ENCODE measurements at regions not wholly inside any gene's neighbourhood (a gene's known extent, or its start where the extent isn't known, plus 50 kb on each side); places are given as distances from the start of the nearest gene placed in this dataset.
"Not testable (repeated sequence)": the region's sequence is repeated elsewhere in the genome, so short reads cannot be mapped to it uniquely, and the experiment has no call there.

DNA sequence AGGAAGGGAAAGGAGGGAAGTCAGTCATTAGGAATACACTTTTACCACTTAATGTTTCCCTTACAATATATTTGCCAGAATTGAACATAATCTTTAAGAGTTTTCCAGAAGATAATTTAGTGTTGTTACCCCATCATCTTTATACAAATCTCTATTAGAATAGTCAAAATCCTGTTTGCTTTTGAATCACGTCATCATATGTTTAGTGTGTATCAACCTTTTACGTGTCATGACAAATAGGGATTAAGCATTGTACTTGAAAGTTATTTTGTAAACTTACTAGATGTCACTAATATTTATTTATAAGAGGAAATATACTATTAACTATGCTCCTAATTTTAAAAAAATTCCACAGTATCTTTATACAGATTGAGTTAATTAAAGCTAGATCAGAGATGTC, 1899.5 kb downstream of the MAT2B start:
- Histone ChIP-seq H3K9ac (ENCODE audit: low read length) (no peak overlapping the region), H3K27ac (ENCODE audit: low read depth, low read length) (no peak overlapping the region), H3K79me2 (ENCODE audit: insufficient read depth, low read length) (no peaks in the 10 kb centered on the region), H3F3A (ENCODE audit: insufficient read depth) (no peaks in the 10 kb centered on the region), H2AFZ (ENCODE audit: low read depth, low read length, severe bottlenecking) (no peak overlapping the region), H3K9me3 (ENCODE audit: insufficient read depth, low read length) (no peaks in the 10 kb centered on the region), H4K20me1 (ENCODE audit: low read depth, low read length) (no peaks in the 10 kb centered on the region), H3K4me2 (ENCODE audit: low read depth, low read length, poor library complexity, severe bottlenecking) (no peak overlapping the region), H3K9me2 (replicated peaks; ENCODE audit: insufficient read depth, low read length) (no peaks in the 10 kb centered on the region), H3K4me3 (ENCODE audit: insufficient read depth, low read length, poor library complexity, severe bottlenecking) (no peak overlapping the region), H3K27me3 (ENCODE audit: low read length) (no peaks in the 10 kb centered on the region), H3K36me3 (ENCODE audit: low read length) (no peaks in the 10 kb centered on the region)
- no peak for TF ChIP-seq CTCF (IDR thresholded peaks at IDR 0.05; ENCODE audit: insufficient read depth, low read length, poor library complexity, severe bottlenecking)
- TF ChIP-seq EZH2phosphoT487 (conservative IDR thresholded peaks at IDR 0.05; ENCODE audit: low read length), result no peak

GRCh38 chr5:165405340-165405739, 1899.9 kb downstream of the MAT2B start:
- no peak overlapping the region for H3K4me2 ChIP-seq (ENCODE audit: low read depth, low read length, poor library complexity, severe bottlenecking)
- H3K4me3 ChIP-seq (ENCODE audit: insufficient read depth, low read length, poor library complexity, severe bottlenecking), result no peak overlapping the region
- H3K9me3 ChIP-seq (ENCODE audit: insufficient read depth, low read length), result no peaks in the 10 kb centered on the region
- no peak overlapping the region for H3K27ac ChIP-seq (ENCODE audit: low read depth, low read length)
- H3K36me3 ChIP-seq (ENCODE audit: low read length), result no peaks in the 10 kb centered on the region
- no peaks in the 10 kb centered on the region for H3F3A ChIP-seq (ENCODE audit: insufficient read depth)
- H4K20me1 ChIP-seq (ENCODE audit: low read depth, low read length), result no peaks in the 10 kb centered on the region
- no peak overlapping the region for H3K9ac ChIP-seq (ENCODE audit: low read length)
- no peaks in the 10 kb centered on the region for H3K9me2 ChIP-seq (replicated peaks; ENCODE audit: insufficient read depth, low read length)
- H3K79me2 ChIP-seq (ENCODE audit: insufficient read depth, low read length), result no peaks in the 10 kb centered on the region
- H3K27me3 ChIP-seq (ENCODE audit: low read length), result no peaks in the 10 kb centered on the region
- TF ChIP-seq CTCF (IDR thresholded peaks at IDR 0.05; ENCODE audit: insufficient read depth, low read length, poor library complexity, severe bottlenecking) (no peak), EZH2phosphoT487 (conservative IDR thresholded peaks at IDR 0.05; ENCODE audit: low read length) (no peak)
- no peak overlapping the region for H2AFZ ChIP-seq (ENCODE audit: low read depth, low read length, severe bottlenecking)

DNA sequence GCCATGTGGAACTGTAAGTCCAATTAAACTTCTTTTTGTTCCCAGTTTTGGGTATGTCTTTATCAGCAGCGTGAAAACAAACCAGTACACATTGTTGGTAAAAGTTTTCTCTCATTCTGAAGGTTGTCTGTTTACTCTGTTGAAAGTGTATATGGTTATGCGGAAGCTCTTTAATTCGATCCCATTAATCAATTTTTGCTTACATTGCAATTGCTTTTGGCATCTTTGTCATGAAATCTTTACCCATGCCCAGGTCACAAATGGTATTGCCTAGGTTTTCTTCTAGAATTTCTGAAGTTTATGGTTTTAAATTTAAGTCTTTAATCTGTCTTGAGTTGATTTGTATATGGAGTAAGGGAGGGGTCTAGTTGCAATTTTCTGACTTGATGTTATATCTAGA, 1901.9 kb downstream of the MAT2B start:
- Histone ChIP-seq H3K27ac (ENCODE audit: low read depth, low read length) (no peak overlapping the region), H3K27me3 (ENCODE audit: low read length) (no peaks in the 10 kb centered on the region), H3K4me2 (ENCODE audit: low read depth, low read length, poor library complexity, severe bottlenecking) (no peak overlapping the region), H3K36me3 (ENCODE audit: low read length) (no peaks in the 10 kb centered on the region), H2AFZ (ENCODE audit: low read depth, low read length, severe bottlenecking) (no peak overlapping the region), H3F3A (ENCODE audit: insufficient read depth) (no peaks in the 10 kb centered on the region), H3K4me3 (ENCODE audit: insufficient read depth, low read length, poor library complexity, severe bottlenecking) (no peak overlapping the region), H3K9me2 (replicated peaks; ENCODE audit: insufficient read depth, low read length) (no peaks in the 10 kb centered on the region), H4K20me1 (ENCODE audit: low read depth, low read length) (no peaks in the 10 kb centered on the region), H3K79me2 (ENCODE audit: insufficient read depth, low read length) (no peaks in the 10 kb centered on the region), H3K9ac (ENCODE audit: low read length) (no peak overlapping the region), H3K9me3 (ENCODE audit: insufficient read depth, low read length) (no peaks in the 10 kb centered on the region)
- TF ChIP-seq EZH2phosphoT487 (conservative IDR thresholded peaks at IDR 0.05; ENCODE audit: low read length), result no peak
- TF ChIP-seq CTCF (IDR thresholded peaks at IDR 0.05; ENCODE audit: insufficient read depth, low read length, poor library complexity, severe bottlenecking), result no peak

GRCh38 chr5:165410476-165410875, 1905.1 kb downstream of the MAT2B start:
- no peaks in the 10 kb centered on the region for H3K36me3 ChIP-seq (ENCODE audit: low read length)
- no peak overlapping the region for H3K27ac ChIP-seq (ENCODE audit: low read depth, low read length)
- no peak overlapping the region for H2AFZ ChIP-seq (ENCODE audit: low read depth, low read length, severe bottlenecking)
- no peaks in the 10 kb centered on the region for H3K27me3 ChIP-seq (ENCODE audit: low read length)
- no peaks in the 10 kb centered on the region for H3K9me3 ChIP-seq (ENCODE audit: insufficient read depth, low read length)
- no peak overlapping the region for H3K4me3 ChIP-seq (ENCODE audit: insufficient read depth, low read length, poor library complexity, severe bottlenecking)
- no peaks in the 10 kb centered on the region for H4K20me1 ChIP-seq (ENCODE audit: low read depth, low read length)
- no peaks in the 10 kb centered on the region for H3K9me2 ChIP-seq (replicated peaks; ENCODE audit: insufficient read depth, low read length)
- no peaks in the 10 kb centered on the region for H3F3A ChIP-seq (ENCODE audit: insufficient read depth)
- no peak overlapping the region for H3K9ac ChIP-seq (ENCODE audit: low read length)
- no peaks in the 10 kb centered on the region for H3K79me2 ChIP-seq (ENCODE audit: insufficient read depth, low read length)
- H3K4me2 ChIP-seq (ENCODE audit: low read depth, low read length, poor library complexity, severe bottlenecking), result no peak overlapping the region
- TF ChIP-seq EZH2phosphoT487 (conservative IDR thresholded peaks at IDR 0.05; ENCODE audit: low read length) (no peak), CTCF (IDR thresholded peaks at IDR 0.05; ENCODE audit: insufficient read depth, low read length, poor library complexity, severe bottlenecking) (no peak)

DNA sequence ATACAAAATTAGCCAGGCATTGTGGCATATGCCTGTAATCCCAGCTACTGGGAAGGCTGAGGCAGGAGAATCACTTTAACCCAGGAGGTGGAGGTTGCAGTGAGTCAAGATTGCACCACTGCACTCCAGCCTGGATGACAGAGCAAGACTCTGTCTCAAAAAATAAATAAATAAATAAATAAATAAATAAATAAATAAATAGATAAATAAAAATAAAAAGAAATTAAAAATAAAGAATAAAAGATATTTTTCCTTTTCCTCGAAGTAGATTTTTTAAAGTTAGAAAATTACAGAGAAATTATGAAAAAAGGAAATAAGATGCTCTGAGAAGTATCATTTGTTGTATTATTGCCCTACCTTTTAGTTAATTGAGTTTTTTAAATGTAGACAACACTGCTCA, 1906.1 kb downstream of the MAT2B start:
- not testable (repeated sequence) for H3K27ac ChIP-seq (ENCODE audit: low read depth, low read length); H3K36me3 ChIP-seq (ENCODE audit: low read length); H3K9me3 ChIP-seq (ENCODE audit: insufficient read depth, low read length); H3K27me3 ChIP-seq (ENCODE audit: low read length); H3F3A ChIP-seq (ENCODE audit: insufficient read depth); H3K79me2 ChIP-seq (ENCODE audit: insufficient read depth, low read length); H4K20me1 ChIP-seq (ENCODE audit: low read depth, low read length); H3K9me2 ChIP-seq (replicated peaks; ENCODE audit: insufficient read depth, low read length); H3K4me3 ChIP-seq (ENCODE audit: insufficient read depth, low read length, poor library complexity, severe bottlenecking); H3K9ac ChIP-seq (ENCODE audit: low read length); H2AFZ ChIP-seq (ENCODE audit: low read depth, low read length, severe bottlenecking); H3K4me2 ChIP-seq (ENCODE audit: low read depth, low read length, poor library complexity, severe bottlenecking)

All from SU-DHL-6 (cell line).